Natural killer cell (primary cell): ENCODE measurements at regions not wholly inside any gene's neighbourhood (a gene's known extent, or its start where the extent isn't known, plus 50 kb on each side); places are given as distances from the start of the nearest gene placed in this dataset.

Source experiments
- ATAC-seq, 3 donors: fragments of 150-1000 bp in 2 of 3; fragments of 200-7000 bp in 1 of 3; cut with Tn5 transposase; 1 replicate in 1 of 3; 2 replicates in 2 of 3; pipeline ENCODE4 v1.10.0; 2021; ENCODE audit warnings: mild to moderate bottlenecking in 2 of 3, moderate library complexity in 2 of 3
- DNase-seq, 2 donors: peaks; one replicate each; pipeline versions ENCODE4 v3.0.0 to v3.0.0-alpha.2; 2013 to 2021; ENCODE audit warnings: mixed read lengths in 1 of 2
- H3K27ac ChIP-seq: one replicate; pipeline ENCODE4 v1.5.1; 2013; ENCODE audit warnings: mild to moderate bottlenecking, low read length
- H3K27me3 ChIP-seq: one replicate; pipeline ENCODE4 v1.6.1; 2013; ENCODE audit warnings: low read length; ENCODE audit not compliant: control insufficient read depth, insufficient read depth
- H3K36me3 ChIP-seq: one replicate; pipeline ENCODE4 v1.6.1; 2013; ENCODE audit warnings: low read length; ENCODE audit not compliant: control insufficient read depth, insufficient read depth
- H3K4me1 ChIP-seq: one replicate; pipeline ENCODE4 v1.6.1; 2013; ENCODE audit warnings: low read length; ENCODE audit not compliant: control insufficient read depth, insufficient read depth
- H3K4me3 ChIP-seq: one replicate; pipeline ENCODE4 v1.5.1; 2013; ENCODE audit warnings: low read length
- H3K9me3 ChIP-seq: one replicate; pipeline ENCODE4 v1.6.1; 2013; ENCODE audit warnings: low read length; ENCODE audit not compliant: control insufficient read depth, insufficient read depth
- H3K27ac Mint-ChIP-seq, 2 donors: one replicate each; pipeline ENCODE4 v1.8.0; 2022; ENCODE audit warnings: mild to moderate bottlenecking in 2 of 2, mixed read lengths in 2 of 2, moderate library complexity in 1 of 2
- H3K27me3 Mint-ChIP-seq, 2 donors: one replicate each; pipeline ENCODE4 v1.8.0; 2022; ENCODE audit warnings: low read depth in 2 of 2, mixed read lengths in 2 of 2
- H3K36me3 Mint-ChIP-seq: one replicate; pipeline ENCODE4 v1.8.0; 2022; ENCODE audit warnings: mixed read lengths
- H3K4me1 Mint-ChIP-seq, 2 donors: one replicate each; pipeline ENCODE4 v1.8.0; 2022; ENCODE audit warnings: mixed read lengths in 2 of 2
- H3K4me3 Mint-ChIP-seq: one replicate; pipeline ENCODE4 v1.8.0; 2022; ENCODE audit warnings: mild to moderate bottlenecking, moderate library complexity, mixed read lengths
- H3K9me3 Mint-ChIP-seq, 2 donors: one replicate each; pipeline ENCODE4 v1.8.0; 2022; ENCODE audit warnings: mixed read lengths in 2 of 2
- CTCF ChIP-seq: fragments of 200-600 bp; IDR thresholded peaks from one replicate; pipeline ENCODE4 v1.8.0; 2022; ENCODE audit warnings: antibody characterized with exemption
- WGBS: methylation state at CpG from one replicate; pipeline ENCODE4 v1.1.7; 2013; ENCODE audit warnings: missing lambda C conversion rate; ENCODE audit not compliant: insufficient coverage; 5-methylcytosine and 5-hydroxymethylcytosine counted together
- intact Hi-C: fragments of 100-400 bp; cut with micrococcal nuclease; formaldehyde crosslinking; loops from one replicate; pipeline ENCODE4 v1.14.2; 2022

GRCh38 chr4:185931375-185931774, 119.4 kb upstream of the SORBS2 start:
- peaks cover 10% of the 10 kb centered on the region for H3K4me1 ChIP-seq
- no peaks in the 10 kb centered on the region for H3K9me3 ChIP-seq
- Mint-ChIP-seq H3K9me3 (no peaks in the 10 kb centered on the region), H3K27ac (peak overlapping the region; percentile 85 to 92), H3K4me1 (peaks cover 21 to 26% of the 10 kb centered on the region in 2 donors), H3K27me3 (peaks cover 0 to 4% of the 10 kb centered on the region in 2 donors), H3K4me3 (peak overlapping the region; percentile 40), H3K36me3 (no peaks in the 10 kb centered on the region)
- 87% methylated on average over 4 of the region's 5 CpGs for WGBS
- H3K4me3 ChIP-seq, result no peak overlapping the region
- no peaks in the 10 kb centered on the region for H3K36me3 ChIP-seq
- intact Hi-C loops, result loop anchor here (5.0 kb wide), 1 partner anchor 76 kb away; no protein-coding TSS in a partner anchor
- no peak for ATAC-seq
- TF ChIP-seq CTCF, result no peak
- H3K27ac ChIP-seq, result no peak overlapping the region
- no peaks in the 10 kb centered on the region for H3K27me3 ChIP-seq
- DNase-seq, result no peak

- no peak for DNase-seq
- Histone ChIP-seq H3K4me3 (peak overlapping the region; percentile 10), H3K27ac (peak overlapping the region; percentile 85), H3K4me1 (peaks cover 10% of the 10 kb centered on the region), H3K9me3 (no peaks in the 10 kb centered on the region), H3K36me3 (no peaks in the 10 kb centered on the region), H3K27me3 (no peaks in the 10 kb centered on the region)
- intact Hi-C loops, result loop anchor here (5.0 kb wide), 1 partner anchor 75 kb away; no protein-coding TSS in a partner anchor
- TF ChIP-seq CTCF, result no peak
- Mint-ChIP-seq H3K4me3 (peak overlapping the region; percentile 79), H3K27ac (peak overlapping the region; percentile 85 to 92), H3K27me3 (peaks cover 0 to 4% of the 10 kb centered on the region in 2 donors), H3K36me3 (no peaks in the 10 kb centered on the region), H3K4me1 (peaks cover 21 to 26% of the 10 kb centered on the region in 2 donors), H3K9me3 (no peaks in the 10 kb centered on the region)
- 38% methylated on average over 3 of the region's 3 CpGs for WGBS
- no peak for ATAC-seq
Observed at GRCh38 chr4:185931986-185932385, 120.0 kb upstream of the SORBS2 start.

GRCh38 chr4:185932491-185932890, 120.5 kb upstream of the SORBS2 start:
- no peak for TF ChIP-seq CTCF
- peak overlapping the region; percentile 85 to 92 for H3K27ac Mint-ChIP-seq
- no peaks in the 10 kb centered on the region for H3K9me3 Mint-ChIP-seq
- 94% methylated on average over 5 of the region's 5 CpGs for WGBS
- no peaks in the 10 kb centered on the region for H3K36me3 ChIP-seq
- peaks cover 0 to 4% of the 10 kb centered on the region in 2 donors for H3K27me3 Mint-ChIP-seq
- H3K4me3 ChIP-seq, result peak overlapping the region; percentile 10
- H3K36me3 Mint-ChIP-seq, result no peaks in the 10 kb centered on the region
- intact Hi-C loops, result loop anchor here (5.0 kb wide), 1 partner anchor 75 kb away; no protein-coding TSS in a partner anchor
- peaks cover 21 to 26% of the 10 kb centered on the region in 2 donors for H3K4me1 Mint-ChIP-seq
- H3K4me3 Mint-ChIP-seq, result peak overlapping the region; percentile 79
- no peaks in the 10 kb centered on the region for H3K27me3 ChIP-seq
- peak overlapping the region; percentile 85 for H3K27ac ChIP-seq
- DNase-seq (no peak), ATAC-seq (no peak)
- H3K9me3 ChIP-seq, result no peaks in the 10 kb centered on the region
- peaks cover 10% of the 10 kb centered on the region for H3K4me1 ChIP-seq

- H3K36me3 ChIP-seq, result no peaks in the 10 kb centered on the region
- H3K27ac Mint-ChIP-seq, result peak overlapping the region; percentile 85 to 92
- DNase-seq (peak in 1 of 2 donors; percentile 3), ATAC-seq (peak; percentile 85 to 93 (median 89))
- H3K4me3 ChIP-seq, result peak overlapping the region; percentile 10
- peaks cover 21 to 26% of the 10 kb centered on the region in 2 donors for H3K4me1 Mint-ChIP-seq
- H3K9me3 Mint-ChIP-seq, result no peaks in the 10 kb centered on the region
- peak overlapping the region; percentile 79 for H3K4me3 Mint-ChIP-seq
- intact Hi-C loops, result loop anchor here (5.0 kb wide), 1 partner anchor 74 kb away; no protein-coding TSS in a partner anchor
- no peaks in the 10 kb centered on the region for H3K9me3 ChIP-seq
- 69% methylated on average over 8 of the region's 8 CpGs for WGBS
- no peak for TF ChIP-seq CTCF
- H3K36me3 Mint-ChIP-seq, result no peaks in the 10 kb centered on the region
- peaks cover 0 to 4% of the 10 kb centered on the region in 2 donors for H3K27me3 Mint-ChIP-seq
- peaks cover 10% of the 10 kb centered on the region for H3K4me1 ChIP-seq
- peak overlapping the region; percentile 85 for H3K27ac ChIP-seq
- no peaks in the 10 kb centered on the region for H3K27me3 ChIP-seq
Observed at GRCh38 chr4:185933078-185933581, 121.1 kb upstream of the SORBS2 start.
